HG03135 (cell line): ENCODE measurements at regions not wholly inside any gene's neighbourhood (a gene's known extent, or its start where the extent isn't known, plus 50 kb on each side); places are given as distances from the start of the nearest gene placed in this dataset.

ENCODE experiments used
- ATAC-seq: cut with Tn5 transposase; IDR thresholded peaks from one replicate; pipeline ENCODE4 v1.9.1; 2021; ENCODE audit warnings: mild to moderate bottlenecking, moderate library complexity; ENCODE audit not compliant: unreplicated experiment

DNA sequence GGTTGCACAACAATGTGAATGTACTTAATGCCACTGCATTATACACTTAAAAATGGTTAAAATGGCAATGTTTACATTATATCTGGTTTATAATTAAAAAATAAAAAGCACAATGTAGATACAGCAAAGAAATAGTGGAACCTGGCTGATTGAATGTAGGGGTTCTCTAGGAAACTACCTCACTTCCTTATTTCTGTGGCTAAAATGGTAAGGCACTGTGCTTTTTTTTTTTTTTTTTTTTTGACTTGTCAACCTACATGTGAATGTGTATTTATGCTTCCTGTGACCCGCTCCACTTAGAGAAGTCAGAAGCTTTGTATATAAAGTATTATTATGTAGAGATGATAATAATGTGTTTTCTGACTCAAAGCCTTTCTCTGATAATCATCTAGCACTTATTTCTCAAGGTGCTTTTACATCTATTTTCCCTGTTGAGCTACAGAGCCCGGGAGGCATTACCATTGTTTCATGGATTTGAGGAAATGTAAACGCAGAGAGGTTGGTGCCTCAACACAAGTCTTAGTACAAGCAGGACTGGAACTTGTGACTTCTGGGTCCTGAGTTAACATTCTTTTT is 55.0 kb downstream of the SOX4 start:
- ATAC-seq: no peak

DNA sequence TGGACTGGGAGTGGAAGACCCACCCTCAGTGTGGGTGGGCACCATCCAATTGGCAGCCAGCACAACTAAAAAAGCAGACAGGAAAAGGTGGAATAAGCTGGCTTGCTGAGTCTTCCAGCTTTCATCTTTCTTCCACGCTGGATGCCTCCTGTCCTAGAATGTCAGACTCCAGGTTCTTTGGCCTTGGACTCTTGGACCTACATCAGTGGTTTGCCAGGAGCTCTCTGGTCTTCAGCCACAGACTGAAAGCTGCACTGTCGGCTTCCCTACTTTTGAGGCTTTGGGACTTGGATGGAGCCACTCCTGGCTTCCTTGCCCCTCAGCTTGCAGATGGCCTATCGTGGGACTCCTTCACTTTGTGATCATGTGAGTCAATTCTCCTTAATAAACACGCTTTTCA is 59.8 kb downstream of the SOX4 start:
- ATAC-seq: no peak

DNA sequence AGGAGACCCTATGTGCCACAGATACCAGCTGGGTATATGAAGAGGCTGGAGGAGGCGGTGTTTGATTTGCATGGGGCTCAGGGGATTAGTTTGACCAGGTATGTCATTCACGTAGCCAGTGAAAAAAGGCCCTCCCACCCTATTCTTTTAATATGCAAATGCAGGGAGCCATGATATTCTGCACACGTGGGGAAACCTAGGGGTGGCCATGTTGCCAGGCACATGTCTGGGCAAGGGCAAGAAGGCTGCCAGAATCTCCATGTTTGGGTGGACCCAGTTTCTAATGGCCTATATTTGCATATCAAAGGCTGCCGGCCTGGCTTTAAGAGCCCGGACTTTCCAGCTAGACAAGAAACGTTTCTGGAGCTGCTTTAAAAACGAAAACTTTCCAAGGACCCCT is 60.4 kb downstream of the SOX4 start:
- ATAC-seq: no peak

DNA sequence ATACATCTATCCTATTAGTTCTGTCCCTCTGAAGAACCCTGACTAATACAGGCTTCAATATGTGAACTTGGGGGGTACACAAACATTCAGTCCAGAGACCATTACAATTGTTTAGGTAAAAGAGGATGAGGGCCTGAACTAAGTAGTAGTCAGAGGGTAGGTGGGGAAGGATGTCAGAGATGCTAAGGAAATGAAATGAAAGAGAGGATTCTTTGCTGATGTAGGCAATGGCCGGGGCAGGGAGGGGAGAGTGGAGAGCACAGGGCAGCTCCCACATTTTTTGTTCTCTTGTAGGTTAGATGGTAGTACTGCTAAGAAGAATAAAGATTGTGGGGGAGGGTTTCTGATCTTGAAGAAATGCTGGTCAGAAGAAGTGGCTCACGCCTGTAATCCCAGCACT is 60.8 kb downstream of the SOX4 start:
- no peak for ATAC-seq

DNA sequence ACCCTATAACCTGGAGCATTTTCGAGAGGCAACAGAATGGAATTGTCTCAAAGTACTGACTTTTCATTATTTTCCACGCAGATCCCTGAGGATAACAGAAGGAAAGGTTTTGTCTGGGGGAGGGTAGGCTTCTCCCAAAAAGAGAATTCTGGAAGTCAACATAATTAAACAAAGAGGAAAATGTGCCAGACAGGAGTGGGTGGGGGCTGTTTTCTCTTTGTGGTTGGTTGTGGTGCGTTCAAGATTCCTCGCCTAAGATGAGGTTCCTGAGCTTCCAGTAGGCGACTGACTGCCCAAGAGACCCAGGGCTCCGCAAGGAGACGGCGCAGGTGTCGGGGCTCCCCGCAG is 70.4 kb downstream of the SOX4 start:
- ATAC-seq: no peak

DNA sequence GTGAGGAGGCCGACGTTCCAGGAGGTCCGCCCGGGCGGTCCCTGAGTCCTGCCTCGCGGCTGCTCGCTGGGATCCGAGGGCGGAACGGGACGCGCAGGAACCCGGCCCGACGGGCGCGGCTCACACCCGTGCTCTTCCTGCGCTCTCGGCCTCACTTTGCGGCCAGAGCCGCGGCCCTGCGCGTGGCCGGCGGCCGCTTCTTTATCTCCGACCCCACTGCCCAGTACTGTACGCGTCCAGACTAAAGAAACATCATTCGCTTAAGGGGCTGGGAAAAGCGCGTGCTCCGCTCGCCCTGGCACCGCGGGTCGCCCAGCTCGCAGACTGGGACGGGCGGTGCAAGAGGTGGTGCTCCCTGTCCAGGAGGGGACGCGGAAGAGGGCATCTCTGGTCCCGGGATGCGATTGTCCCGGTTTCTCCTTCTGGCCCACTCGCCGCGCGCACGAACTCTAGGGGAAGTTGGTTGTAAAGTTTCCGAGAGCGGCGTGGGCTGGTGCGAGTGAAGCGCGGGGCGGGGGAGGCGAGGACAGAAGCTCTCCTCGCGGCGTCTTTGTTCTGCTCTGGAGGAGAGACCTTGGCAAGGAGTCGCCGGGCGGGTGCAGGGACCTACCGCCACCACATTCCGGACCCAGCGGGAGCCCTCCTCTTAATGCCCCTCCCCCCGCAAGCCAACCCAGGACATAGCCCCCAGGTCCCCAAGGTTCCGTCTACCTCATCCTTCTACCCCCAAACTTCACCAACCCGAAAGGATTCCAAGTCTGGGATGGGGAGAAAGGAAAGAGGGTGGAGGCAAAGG is 71.0 kb downstream of the SOX4 start:
- ATAC-seq: no peak

DNA sequence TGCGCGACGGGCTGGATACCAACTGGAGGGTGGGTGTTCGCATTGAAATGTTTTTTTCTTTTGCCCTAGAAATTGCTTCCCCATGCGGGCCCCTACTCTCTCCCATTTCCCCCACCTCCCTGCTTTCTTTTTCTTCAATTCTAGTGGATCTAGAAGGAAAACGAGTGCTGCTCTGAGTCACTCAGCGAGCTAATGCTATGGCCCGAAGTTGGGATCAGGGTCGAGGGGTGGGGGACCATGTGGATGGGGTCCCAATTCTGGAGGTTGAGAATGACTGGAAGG is 71.5 kb downstream of the SOX4 start:
- no peak for ATAC-seq

DNA sequence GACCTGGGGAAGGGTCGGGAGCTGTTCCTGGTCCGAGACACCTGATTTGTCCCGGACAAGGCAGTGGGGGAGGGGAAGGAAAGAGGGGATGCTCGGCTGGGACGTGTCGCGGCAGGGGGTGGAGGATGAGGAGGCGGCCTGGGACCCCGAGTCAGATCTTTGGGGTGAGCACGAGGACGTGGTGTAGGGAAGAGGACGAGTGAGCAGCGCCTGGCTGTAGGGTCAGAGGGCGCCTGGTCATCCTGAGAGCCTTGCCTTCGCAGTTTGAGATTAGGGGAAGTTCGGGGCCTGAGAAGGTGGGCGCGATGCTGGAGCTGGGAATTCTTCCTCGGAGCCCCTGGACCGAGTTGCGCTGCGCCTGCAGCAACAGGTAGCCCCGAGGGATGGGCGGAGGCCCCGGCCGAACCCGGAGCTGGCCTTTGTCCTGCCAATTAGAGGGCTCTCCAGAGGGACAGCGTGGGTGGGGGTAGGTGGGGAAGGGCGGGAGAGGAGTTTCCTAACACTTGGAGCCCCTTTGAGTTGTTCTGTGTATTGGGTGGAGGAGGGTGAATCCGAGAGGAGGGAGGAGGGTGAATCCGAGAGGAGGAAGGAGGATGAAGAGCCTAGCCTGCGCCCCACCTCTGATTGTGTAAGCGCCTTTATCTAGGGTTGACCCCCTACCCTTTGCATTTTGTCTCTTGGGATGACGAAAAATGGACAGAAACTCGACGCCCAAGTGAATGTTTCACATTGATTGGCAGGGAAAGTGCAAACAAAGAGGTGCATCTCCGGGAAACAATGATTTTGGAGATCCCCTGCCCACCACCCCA is 72.0 kb downstream of the SOX4 start:
- no peak for ATAC-seq

DNA sequence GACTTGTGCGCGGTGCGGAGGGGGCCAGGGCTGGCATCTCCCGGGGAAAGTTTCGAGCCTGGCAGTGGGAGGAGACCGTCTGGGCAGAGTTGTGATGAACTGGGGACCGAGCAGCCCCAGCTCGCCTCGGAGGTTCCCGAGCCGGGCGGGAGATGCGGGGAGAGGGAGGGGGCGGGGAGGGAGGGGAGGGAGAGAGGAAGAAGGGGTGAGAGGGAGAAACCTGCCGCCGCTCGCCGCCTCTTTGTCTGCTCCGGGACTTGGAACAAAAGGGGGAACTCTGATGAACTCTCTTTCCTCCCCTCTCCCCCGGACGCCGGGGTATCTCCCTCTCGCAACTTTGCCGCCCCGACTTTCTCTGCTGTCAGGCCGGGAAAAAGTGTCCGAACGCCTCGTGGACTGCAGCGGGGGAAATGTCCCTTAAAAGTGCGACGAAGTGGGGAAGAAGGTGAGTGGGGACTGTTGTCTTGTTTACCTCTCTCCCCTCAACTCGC is 72.7 kb downstream of the SOX4 start:
- no peak for ATAC-seq

DNA sequence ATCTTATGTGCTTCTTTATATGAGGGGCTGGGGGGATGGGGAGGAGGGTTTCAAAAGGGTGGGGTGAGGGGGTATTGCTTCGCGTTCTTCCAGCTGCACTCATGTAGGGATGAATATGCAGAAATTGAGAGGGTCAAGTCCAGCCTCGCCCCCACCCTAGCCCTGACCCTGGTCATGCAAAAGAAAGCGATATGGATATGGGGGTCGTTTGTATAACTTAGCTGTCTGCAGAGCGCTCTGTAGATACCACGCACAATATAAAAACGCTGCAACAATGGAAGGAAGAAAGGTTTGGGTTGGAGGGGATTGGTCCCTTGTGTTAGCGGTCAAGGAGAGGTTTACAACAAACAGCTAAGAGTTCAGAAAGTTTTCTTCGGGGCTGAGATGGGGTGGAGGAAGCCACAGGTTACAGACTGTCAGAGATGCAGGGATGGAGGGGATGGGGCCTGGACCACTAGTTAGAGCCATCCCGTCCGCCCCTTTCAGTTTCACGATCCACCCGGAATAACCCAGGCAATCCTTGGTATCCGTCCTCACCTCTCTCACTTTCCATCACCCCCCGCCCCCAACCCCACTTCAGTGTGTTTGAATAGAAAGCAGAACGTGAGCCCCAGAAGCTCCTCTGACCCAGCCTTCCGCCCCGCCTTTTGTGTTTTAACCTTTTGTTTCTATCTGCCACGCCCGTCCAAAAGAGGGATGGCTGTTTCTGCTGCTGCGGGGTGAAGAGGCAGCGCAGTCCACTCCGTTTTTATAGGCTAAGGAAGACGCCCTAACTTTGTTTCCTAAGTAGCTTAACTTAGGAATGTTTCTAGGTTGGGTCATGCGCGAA is 73.5 kb downstream of the SOX4 start:
- ATAC-seq: no peak

DNA sequence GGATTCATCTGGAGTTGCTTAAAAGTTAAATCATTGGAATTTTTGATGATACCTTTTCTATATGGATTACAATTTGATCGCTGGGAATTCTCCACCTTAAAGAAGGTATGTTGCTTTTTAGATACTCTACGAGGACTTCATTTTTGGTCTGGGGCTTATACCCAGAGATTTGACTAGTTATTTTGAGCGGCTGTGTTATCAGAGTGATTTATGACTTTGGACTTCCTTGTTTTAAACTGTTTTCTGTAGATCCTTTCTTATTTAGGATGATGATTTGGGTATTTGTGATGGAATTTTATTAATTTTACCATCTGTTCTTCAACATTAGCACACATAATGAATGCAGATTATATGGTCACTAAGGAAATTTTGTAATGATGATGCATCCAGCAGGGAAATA is 75.2 kb downstream of the SOX4 start:
- no peak for ATAC-seq

DNA sequence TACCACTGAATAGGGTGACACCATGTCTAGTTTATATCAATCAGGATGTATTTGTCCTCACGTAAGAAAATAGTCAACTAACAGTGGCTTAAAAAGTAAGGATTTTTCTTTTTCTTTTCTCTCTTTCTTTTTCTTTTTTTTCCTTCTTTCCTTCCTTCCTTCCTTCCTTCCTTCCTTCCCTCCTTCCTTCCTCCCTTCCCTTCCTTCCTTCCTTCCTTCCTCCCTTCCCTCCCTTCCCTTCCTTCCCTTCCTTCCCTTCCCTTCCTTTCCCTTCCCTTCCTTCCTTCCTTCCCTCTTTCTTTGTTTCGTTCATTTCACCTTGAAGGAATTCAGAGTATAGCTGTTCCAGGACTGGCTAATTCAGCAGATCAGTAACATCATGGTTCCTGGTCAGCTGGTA is 83.2 kb downstream of the SOX4 start:
- ATAC-seq: no peak

DNA sequence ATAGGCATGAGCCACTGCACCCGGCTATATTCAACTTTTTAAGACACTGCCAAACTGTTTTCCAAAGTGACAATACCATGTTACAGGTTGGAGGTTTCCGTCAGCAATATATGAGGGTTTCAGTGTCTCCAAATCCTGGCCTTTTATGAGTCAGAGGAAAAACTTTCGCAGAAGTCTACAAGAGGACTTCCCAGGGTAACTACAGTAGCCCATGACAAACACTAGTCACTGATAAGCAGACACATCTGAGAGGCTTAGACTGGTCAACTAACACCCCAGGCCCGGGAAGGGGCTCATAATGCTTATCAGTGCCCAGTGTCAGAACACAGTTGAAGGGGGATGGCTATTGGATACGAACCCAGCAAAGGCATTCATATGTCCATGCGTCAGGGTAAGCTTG is 85.4 kb downstream of the SOX4 start:
- no peak for ATAC-seq

DNA sequence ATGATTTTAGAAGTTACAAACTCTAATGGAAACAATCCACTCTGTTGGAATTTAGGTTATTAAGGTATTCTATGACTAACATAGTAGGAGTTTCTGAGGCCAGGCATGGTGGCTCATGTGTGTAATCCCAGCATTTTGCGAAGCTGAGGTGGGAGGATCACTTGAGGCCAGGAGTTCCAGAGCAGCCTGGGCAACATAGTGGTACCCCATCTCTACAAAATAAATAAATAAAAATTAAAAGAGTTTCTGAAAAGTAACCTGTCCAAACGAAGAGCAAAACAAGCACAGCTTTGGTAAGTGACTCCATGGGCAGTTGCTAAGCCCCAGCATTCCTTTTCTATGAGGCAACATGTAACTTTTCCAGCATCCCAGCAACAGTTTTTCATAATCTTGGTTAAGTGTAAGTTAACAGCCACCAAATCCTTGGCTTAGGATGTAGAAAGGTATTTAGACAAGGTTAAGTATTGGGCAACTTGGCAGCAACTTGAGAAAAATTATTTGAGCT is 86.3 kb downstream of the SOX4 start:
- ATAC-seq: no peak

DNA sequence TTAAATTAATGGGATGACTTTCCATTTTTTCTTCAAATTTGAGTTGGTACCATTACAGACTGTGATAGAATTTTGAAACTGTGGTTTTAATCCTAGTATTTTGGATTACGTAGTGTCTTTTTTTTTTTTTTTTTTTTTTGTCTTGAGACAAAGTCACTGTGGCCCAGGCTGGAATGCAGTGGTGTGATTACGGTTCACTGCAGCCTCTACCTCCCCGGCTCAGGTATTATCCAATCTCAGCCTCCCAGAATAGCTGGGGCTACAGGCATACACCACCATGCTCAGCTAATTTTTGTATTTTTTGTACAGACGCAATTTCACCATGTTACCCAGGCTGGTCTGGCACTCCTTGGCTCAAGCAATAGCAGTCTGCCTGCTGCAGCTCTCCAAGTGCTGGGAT is 87.1 kb downstream of the SOX4 start:
- ATAC-seq: no peak

DNA sequence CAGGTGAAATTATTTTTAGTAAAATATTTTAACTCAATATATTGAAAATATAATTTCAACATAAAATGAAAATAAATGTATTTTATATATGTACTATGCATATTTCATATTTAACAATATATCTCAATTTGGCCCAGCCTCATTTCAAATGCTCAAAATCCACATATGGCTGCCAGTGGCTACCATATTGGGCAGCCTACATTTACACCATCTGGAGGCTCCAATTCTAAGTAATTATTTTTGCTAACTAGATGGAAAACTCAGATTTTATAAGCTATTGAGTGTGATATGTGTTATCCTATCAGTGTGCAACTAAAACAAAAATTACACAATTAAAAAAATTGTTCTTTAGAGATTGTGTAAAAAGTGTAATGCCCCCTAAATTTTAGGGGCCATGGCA is 96.9 kb downstream of the SOX4 start:
- no peak for ATAC-seq

DNA sequence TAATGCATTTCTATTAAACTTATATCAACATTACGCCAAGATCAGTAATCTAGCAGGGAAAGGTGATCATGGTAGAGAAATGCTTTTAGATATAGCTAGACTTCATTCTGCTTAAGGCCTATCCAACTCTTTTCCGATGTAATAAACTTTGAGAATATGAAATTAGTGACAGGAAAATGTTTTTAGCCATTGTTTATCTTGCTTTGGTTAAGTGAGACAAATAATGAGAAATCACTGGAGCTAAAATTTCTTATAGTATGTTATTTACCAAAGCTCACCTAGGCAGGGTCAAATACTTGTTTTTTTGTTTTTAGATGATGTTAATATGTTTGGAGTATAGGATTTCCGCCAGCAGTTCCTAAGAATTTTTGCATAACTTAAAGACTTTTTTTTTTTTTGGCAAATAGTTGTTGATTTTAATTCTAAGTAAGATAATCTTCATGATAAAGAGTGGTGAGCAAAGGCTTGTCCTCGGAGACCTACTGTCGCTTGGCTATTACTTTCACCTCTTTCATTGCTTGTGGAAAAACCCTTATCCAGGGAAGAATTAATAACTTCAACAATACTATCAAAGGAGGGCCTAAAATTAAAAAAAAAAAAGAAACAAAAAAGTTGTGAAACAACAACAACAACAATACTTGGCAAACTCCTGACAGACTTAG is 98.3 kb downstream of the SOX4 start:
- no peak for ATAC-seq

DNA sequence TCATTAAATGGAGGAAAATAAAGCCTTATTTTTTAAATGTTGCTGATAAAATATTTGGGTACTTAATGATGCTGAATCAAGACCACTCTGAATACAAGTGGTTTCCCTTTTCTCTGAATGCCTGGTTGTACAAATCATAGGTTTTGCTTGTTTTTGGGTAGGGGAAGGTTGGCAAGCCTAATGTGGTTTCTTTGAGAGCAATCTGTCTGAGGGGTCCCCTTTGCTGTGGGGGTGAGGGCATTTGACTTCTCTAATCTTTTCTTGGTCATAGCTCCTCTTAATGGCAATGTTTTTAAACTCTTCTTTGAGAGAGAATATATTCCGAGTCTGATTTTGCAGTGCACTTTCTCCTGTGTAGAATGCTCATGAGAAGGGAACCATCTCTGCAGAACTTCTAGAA is 99.2 kb downstream of the SOX4 start:
- ATAC-seq: no peak

DNA sequence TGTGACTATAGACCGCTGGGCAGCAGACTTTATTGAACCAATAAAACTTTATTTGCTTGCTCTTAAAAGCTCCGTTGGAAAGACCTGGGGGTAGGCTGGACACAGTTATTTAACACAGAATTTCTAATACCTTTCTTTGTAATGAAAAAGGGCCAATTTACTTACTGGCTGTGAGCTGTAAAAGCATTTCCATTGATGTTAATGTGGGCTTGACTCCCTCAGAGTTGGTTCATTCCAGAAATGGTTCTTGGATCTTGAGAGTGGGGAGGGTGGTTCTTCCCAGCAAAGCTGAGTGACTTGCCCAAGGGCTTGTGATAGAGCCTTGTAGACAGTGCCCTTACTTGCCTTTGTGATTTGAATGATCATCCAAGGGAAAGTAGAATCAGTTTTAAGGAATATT is 100.6 kb downstream of the SOX4 start:
- ATAC-seq: no peak

DNA sequence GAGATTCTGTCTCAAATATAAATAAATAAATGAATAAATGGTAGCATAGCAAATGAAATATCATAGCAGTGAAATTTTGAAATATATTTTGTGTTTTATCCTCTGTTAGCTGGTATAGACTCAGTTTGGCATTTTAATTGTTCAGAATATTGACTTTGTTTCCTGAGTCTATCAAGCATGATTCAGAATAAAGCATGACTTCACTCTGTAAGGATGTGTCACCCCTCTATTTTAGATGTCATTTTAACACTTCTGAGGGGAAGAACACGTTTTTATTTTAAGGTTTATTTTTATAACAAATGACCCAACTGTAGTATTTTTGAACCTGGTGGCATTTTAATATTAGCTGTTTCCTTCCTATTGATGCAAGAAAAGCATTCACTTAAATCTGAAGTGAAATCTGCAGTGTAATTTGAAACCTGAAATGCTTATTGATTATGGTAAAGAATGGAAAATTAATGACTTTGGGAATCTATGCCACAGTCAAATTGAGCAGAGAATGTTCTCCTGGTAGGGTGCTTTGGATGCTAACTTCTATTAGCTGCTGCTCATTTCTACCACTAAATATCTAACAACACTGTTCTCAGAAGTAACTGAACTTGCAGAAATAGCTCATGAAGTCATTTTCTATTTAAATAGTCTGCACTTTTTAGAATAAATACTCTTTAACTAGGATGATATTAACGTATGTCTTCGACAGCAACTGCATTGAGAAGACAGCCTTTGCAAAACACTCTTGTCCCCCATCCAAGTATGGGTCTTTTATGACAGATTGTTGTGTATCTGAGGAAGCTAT is 114.2 kb downstream of the SOX4 start:
- no peak for ATAC-seq
